ENCODE measurements at regions not wholly inside any gene's neighbourhood (a gene's known extent, or its start where the extent isn't known, plus 50 kb on each side); places are given as distances from the start of the nearest gene placed in this dataset.
"Not testable (repeated sequence)": the region's sequence is repeated elsewhere in the genome, so short reads cannot be mapped to it uniquely, and the experiment has no call there.

- peaks cover 2% of the 10 kb centered on the region for H3K9me3 Mint-ChIP-seq
- no peaks in the 10 kb centered on the region for H3K36me3 Mint-ChIP-seq (ENCODE audit: low read depth)
- CTCF ChIA-PET = no interaction called here
- no peak overlapping the region for H3K4me3 Mint-ChIP-seq
- intact Hi-C loops (cut with micrococcal nuclease) = no loop called here
- no peaks in the 10 kb centered on the region for H3K27me3 Mint-ChIP-seq (ENCODE audit: low read depth)
- H3K4me1 Mint-ChIP-seq (ENCODE audit: low read depth) = no peaks in the 10 kb centered on the region
- H3K27ac Mint-ChIP-seq = no peak overlapping the region
- DNase-seq = no peak
These were observed 900.9 kb upstream of the EPHA5 start for GRCh38 chr4:66571145-66571695.

- H3K9me3 Mint-ChIP-seq = no peaks in the 10 kb centered on the region
- no peaks in the 10 kb centered on the region for H3K27me3 Mint-ChIP-seq (ENCODE audit: low read depth)
- no peaks in the 10 kb centered on the region for H3K36me3 Mint-ChIP-seq (ENCODE audit: low read depth)
- H3K27ac Mint-ChIP-seq = no peak overlapping the region
- intact Hi-C loops (cut with micrococcal nuclease) = no loop called here
- DNase-seq = no peak
- no peak overlapping the region for H3K4me3 Mint-ChIP-seq
- CTCF ChIA-PET = no interaction called here
- H3K4me1 Mint-ChIP-seq (ENCODE audit: low read depth) = no peaks in the 10 kb centered on the region
These were observed 898.9 kb upstream of the EPHA5 start for GRCh38 chr4:66569228-66569627.

- no peaks in the 10 kb centered on the region for H3K36me3 Mint-ChIP-seq (ENCODE audit: low read depth)
- intact Hi-C loops (cut with micrococcal nuclease) = no loop called here
- H3K27me3 Mint-ChIP-seq (ENCODE audit: low read depth) = no peaks in the 10 kb centered on the region
- no peak for DNase-seq
- H3K4me1 Mint-ChIP-seq (ENCODE audit: low read depth) = no peaks in the 10 kb centered on the region
- H3K4me3 Mint-ChIP-seq = no peak overlapping the region
- H3K9me3 Mint-ChIP-seq = no peaks in the 10 kb centered on the region
- CTCF ChIA-PET = no interaction called here
- H3K27ac Mint-ChIP-seq = no peak overlapping the region
These were observed 898.1 kb upstream of the EPHA5 start for GRCh38 chr4:66568431-66568830.

GRCh38 chr4:66568001-66568400 lies 897.7 kb upstream of the EPHA5 start:
- H3K27me3 Mint-ChIP-seq (ENCODE audit: low read depth) = no peaks in the 10 kb centered on the region
- H3K9me3 Mint-ChIP-seq = no peaks in the 10 kb centered on the region
- H3K4me1 Mint-ChIP-seq (ENCODE audit: low read depth) = no peaks in the 10 kb centered on the region
- CTCF ChIA-PET = no interaction called here
- no peak overlapping the region for H3K4me3 Mint-ChIP-seq
- no peaks in the 10 kb centered on the region for H3K36me3 Mint-ChIP-seq (ENCODE audit: low read depth)
- no peak for DNase-seq
- intact Hi-C loops (cut with micrococcal nuclease) = no loop called here
- H3K27ac Mint-ChIP-seq = no peak overlapping the region

GRCh38 chr4:66567551-66567950 lies 897.3 kb upstream of the EPHA5 start:
- no peak overlapping the region for H3K4me3 Mint-ChIP-seq
- DNase-seq = no peak
- CTCF ChIA-PET = no interaction called here
- no peaks in the 10 kb centered on the region for H3K9me3 Mint-ChIP-seq
- intact Hi-C loops (cut with micrococcal nuclease) = no loop called here
- no peaks in the 10 kb centered on the region for H3K36me3 Mint-ChIP-seq (ENCODE audit: low read depth)
- no peak overlapping the region for H3K27ac Mint-ChIP-seq
- no peaks in the 10 kb centered on the region for H3K27me3 Mint-ChIP-seq (ENCODE audit: low read depth)
- H3K4me1 Mint-ChIP-seq (ENCODE audit: low read depth) = no peaks in the 10 kb centered on the region

- Mint-ChIP-seq H3K9me3 (no peaks in the 10 kb centered on the region), H3K27ac (no peak overlapping the region), H3K4me3 (no peak overlapping the region), H3K4me1 (ENCODE audit: low read depth) (no peaks in the 10 kb centered on the region), H3K27me3 (ENCODE audit: low read depth) (no peaks in the 10 kb centered on the region), H3K36me3 (ENCODE audit: low read depth) (no peaks in the 10 kb centered on the region)
- no peak for DNase-seq
- intact Hi-C loops (cut with micrococcal nuclease) = no loop called here
- CTCF ChIA-PET = no interaction called here
These were observed 895.5 kb upstream of the EPHA5 start for GRCh38 chr4:66565801-66566200.

- Mint-ChIP-seq H3K4me3 (no peak overlapping the region), H3K36me3 (ENCODE audit: low read depth) (no peaks in the 10 kb centered on the region), H3K9me3 (no peaks in the 10 kb centered on the region), H3K4me1 (ENCODE audit: low read depth) (no peaks in the 10 kb centered on the region), H3K27me3 (ENCODE audit: low read depth) (no peaks in the 10 kb centered on the region), H3K27ac (no peak overlapping the region)
- no peak for DNase-seq
- CTCF ChIA-PET = interaction anchor here (0.7 kb wide), 1 partner anchor 239 kb away, joined by 4 read pairs; no protein-coding TSS in a partner anchor
- intact Hi-C loops (cut with micrococcal nuclease) = no loop called here
These were observed 894.8 kb upstream of the EPHA5 start for GRCh38 chr4:66564901-66565651.

GRCh38 chr4:66562276-66562806 lies 892.1 kb upstream of the EPHA5 start:
- intact Hi-C loops (cut with micrococcal nuclease) = no loop called here
- Mint-ChIP-seq H3K4me3 (no peak overlapping the region), H3K27me3 (ENCODE audit: low read depth) (no peaks in the 10 kb centered on the region), H3K27ac (no peak overlapping the region), H3K9me3 (no peaks in the 10 kb centered on the region), H3K4me1 (ENCODE audit: low read depth) (no peaks in the 10 kb centered on the region), H3K36me3 (ENCODE audit: low read depth) (no peaks in the 10 kb centered on the region)
- CTCF ChIA-PET = interaction anchor here (1.1 kb wide), 1 partner anchor 10 kb away, joined by 3 read pairs; no protein-coding TSS in a partner anchor
- DNase-seq = no peak

- DNase-seq; H3K36me3 Mint-ChIP-seq (ENCODE audit: low read depth); H3K27ac Mint-ChIP-seq; H3K4me3 Mint-ChIP-seq; CTCF ChIA-PET; H3K9me3 Mint-ChIP-seq; H3K4me1 Mint-ChIP-seq (ENCODE audit: low read depth); H3K27me3 Mint-ChIP-seq (ENCODE audit: low read depth); intact Hi-C loops (cut with micrococcal nuclease): not testable (repeated sequence)
These were observed 891.3 kb upstream of the EPHA5 start for GRCh38 chr4:66561465-66562053.

- H3K9me3 Mint-ChIP-seq = no peaks in the 10 kb centered on the region
- H3K4me1 Mint-ChIP-seq (ENCODE audit: low read depth) = no peaks in the 10 kb centered on the region
- intact Hi-C loops (cut with micrococcal nuclease) = no loop called here
- CTCF ChIA-PET = no interaction called here
- DNase-seq = no peak
- no peak overlapping the region for H3K4me3 Mint-ChIP-seq
- no peaks in the 10 kb centered on the region for H3K36me3 Mint-ChIP-seq (ENCODE audit: low read depth)
- no peaks in the 10 kb centered on the region for H3K27me3 Mint-ChIP-seq (ENCODE audit: low read depth)
- no peak overlapping the region for H3K27ac Mint-ChIP-seq
These were observed 888.4 kb upstream of the EPHA5 start for GRCh38 chr4:66558651-66559050.

- H3K4me1 Mint-ChIP-seq (ENCODE audit: low read depth) = no peaks in the 10 kb centered on the region
- H3K27ac Mint-ChIP-seq = no peak overlapping the region
- H3K36me3 Mint-ChIP-seq (ENCODE audit: low read depth) = no peaks in the 10 kb centered on the region
- CTCF ChIA-PET = no interaction called here
- H3K4me3 Mint-ChIP-seq = no peak overlapping the region
- H3K9me3 Mint-ChIP-seq = peaks cover 5% of the 10 kb centered on the region
- no peak for DNase-seq
- no peaks in the 10 kb centered on the region for H3K27me3 Mint-ChIP-seq (ENCODE audit: low read depth)
- intact Hi-C loops (cut with micrococcal nuclease) = no loop called here
These were observed 886.5 kb upstream of the EPHA5 start for GRCh38 chr4:66556651-66557278.

- intact Hi-C loops (cut with micrococcal nuclease) = no loop called here
- H3K9me3 Mint-ChIP-seq = peaks cover 8% of the 10 kb centered on the region
- no peaks in the 10 kb centered on the region for H3K27me3 Mint-ChIP-seq (ENCODE audit: low read depth)
These were observed 885.0 kb upstream of the EPHA5 start for GRCh38 chr4:66555301-66555700.

More at GRCh38 chr4:66555301-66555700, 885.0 kb upstream of the EPHA5 start:
- H3K27ac Mint-ChIP-seq = no peak overlapping the region
- CTCF ChIA-PET = no interaction called here
- DNase-seq = no peak
- no peaks in the 10 kb centered on the region for H3K4me1 Mint-ChIP-seq (ENCODE audit: low read depth)
- no peak overlapping the region for H3K4me3 Mint-ChIP-seq
- H3K36me3 Mint-ChIP-seq (ENCODE audit: low read depth) = no peaks in the 10 kb centered on the region
